ENCODE measurements at regions not wholly inside any gene's neighbourhood (a gene's known extent, or its start where the extent isn't known, plus 50 kb on each side); places are given as distances from the start of the nearest gene placed in this dataset.

DNA sequence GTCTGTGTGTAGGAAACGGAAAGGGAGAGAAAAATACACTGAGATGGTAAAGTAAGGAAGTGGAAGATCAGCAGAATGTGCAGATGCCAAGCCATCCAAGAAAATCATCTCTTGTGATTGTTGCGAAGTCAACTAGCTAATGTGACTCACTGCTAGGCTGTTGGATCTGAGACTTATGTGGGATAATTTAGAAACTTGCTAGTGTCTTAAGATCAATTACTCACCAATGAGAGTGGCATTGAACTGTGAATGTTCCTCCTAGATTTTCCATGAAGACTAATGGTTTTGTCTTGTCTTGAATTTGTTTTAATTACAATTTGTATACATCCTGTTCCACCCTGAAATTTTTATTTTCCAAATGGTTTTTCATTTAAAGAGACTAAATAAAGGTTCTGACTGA is 771.6 kb downstream of the EFNB2 start:
- Histone ChIP-seq H3K23ac (ENCODE audit: low read depth, low read length, poor library complexity) (no peak overlapping the region), H2BK15ac (ENCODE audit: low read length) (no peak overlapping the region), H3K36me3 (replicated peaks in 1 of 2; ENCODE audit: control insufficient read depth in 2 of 2, insufficient read depth in 2 of 2, low read length in 2 of 2) (no peaks in the 10 kb centered on the region), H2AFZ (ENCODE audit: low read length) (no peak overlapping the region), H2BK5ac (ENCODE audit: low read length) (no peak overlapping the region), H3K4me1 (ENCODE audit: control insufficient read depth in 2 of 2, insufficient read depth in 1 of 2, low read depth in 1 of 2, low read length in 2 of 2) (no peaks in the 10 kb centered on the region), H3K79me1 (ENCODE audit: low read depth, low read length) (no peaks in the 10 kb centered on the region), H3K18ac (ENCODE audit: low read length) (no peak overlapping the region), H2BK120ac (ENCODE audit: low read depth, low read length) (no peak overlapping the region), H2BK12ac (ENCODE audit: low read length) (no peak overlapping the region), H3K9me3 (replicated peaks in 1 of 2; ENCODE audit: control insufficient read depth in 2 of 2, insufficient read depth in 1 of 2, low read depth in 1 of 2, low read length in 2 of 2) (no peaks in the 10 kb centered on the region), H4K91ac (ENCODE audit: low read depth, low read length, poor library complexity) (no peak overlapping the region), H3K4me3 (ENCODE audit: low read length in 2 of 2) (no peak overlapping the region), H3K14ac (ENCODE audit: low read length) (no peak overlapping the region), H3K4ac (ENCODE audit: low read length) (no peak overlapping the region), H3K27ac (replicated peaks; ENCODE audit: low read length) (no peak overlapping the region), H4K8ac (ENCODE audit: low read depth, low read length) (no peak overlapping the region), H3K4me2 (ENCODE audit: insufficient read depth, low read length, poor library complexity, severe bottlenecking) (no peak overlapping the region), H3K9ac (ENCODE audit: low read depth, low read length, poor library complexity) (no peak overlapping the region), H2AK5ac (ENCODE audit: low read depth, low read length) (no peak overlapping the region), H3K27me3 (ENCODE audit: control insufficient read depth in 3 of 3, insufficient read depth in 3 of 3, low read depth in 1 of 3, low read length in 3 of 3) (no peaks in the 10 kb centered on the region)
- DNase-seq (ENCODE audit: low spot score): no peak
- no CpG with 5 or more reads among the region's 2 CpGs for WGBS, 2 donors (ENCODE audit: extremely low coverage in 2 of 2, insufficient read length in 2 of 2, insufficient replicate concordance in 1 of 2)

DNA sequence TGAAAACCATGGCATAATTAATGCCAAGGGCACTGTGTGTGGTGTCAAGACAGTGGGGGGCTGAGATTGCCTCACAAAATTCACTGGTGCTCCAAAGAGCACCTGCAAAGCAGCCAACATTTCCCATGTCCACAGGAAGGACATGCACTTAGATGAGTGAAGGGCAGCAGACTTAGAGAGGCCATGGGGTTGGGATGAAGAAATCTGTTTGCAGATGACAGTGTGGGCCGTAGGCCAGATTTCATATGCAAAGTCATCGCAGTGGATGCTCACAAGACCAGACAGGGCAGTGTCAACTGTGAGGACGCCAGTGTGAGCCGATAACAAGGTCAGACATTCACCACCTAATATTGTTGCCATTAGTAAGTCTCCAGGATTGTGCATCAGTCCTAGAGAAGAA is 773.4 kb downstream of the EFNB2 start:
- no peaks in the 10 kb centered on the region for H3K36me3 ChIP-seq (replicated peaks in 1 of 2; ENCODE audit: control insufficient read depth in 2 of 2, insufficient read depth in 2 of 2, low read length in 2 of 2)
- no peak overlapping the region for H3K4ac ChIP-seq (ENCODE audit: low read length)
- no peak overlapping the region for H3K14ac ChIP-seq (ENCODE audit: low read length)
- no peak overlapping the region for H2BK15ac ChIP-seq (ENCODE audit: low read length)
- H3K79me1 ChIP-seq (ENCODE audit: low read depth, low read length): no peaks in the 10 kb centered on the region
- no peak overlapping the region for H3K4me2 ChIP-seq (ENCODE audit: insufficient read depth, low read length, poor library complexity, severe bottlenecking)
- no peaks in the 10 kb centered on the region for H3K27me3 ChIP-seq (ENCODE audit: control insufficient read depth in 3 of 3, insufficient read depth in 3 of 3, low read depth in 1 of 3, low read length in 3 of 3)
- H2BK5ac ChIP-seq (ENCODE audit: low read length): no peak overlapping the region
- no peak overlapping the region for H3K27ac ChIP-seq (replicated peaks; ENCODE audit: low read length)
- H3K4me1 ChIP-seq (ENCODE audit: control insufficient read depth in 2 of 2, insufficient read depth in 1 of 2, low read depth in 1 of 2, low read length in 2 of 2): no peaks in the 10 kb centered on the region
- H3K9ac ChIP-seq (ENCODE audit: low read depth, low read length, poor library complexity): no peak overlapping the region
- no peaks in the 10 kb centered on the region for H3K9me3 ChIP-seq (replicated peaks in 1 of 2; ENCODE audit: control insufficient read depth in 2 of 2, insufficient read depth in 1 of 2, low read depth in 1 of 2, low read length in 2 of 2)
- no peak overlapping the region for H3K4me3 ChIP-seq (ENCODE audit: low read length in 2 of 2)
- no peak overlapping the region for H2BK12ac ChIP-seq (ENCODE audit: low read length)
- H4K8ac ChIP-seq (ENCODE audit: low read depth, low read length): no peak overlapping the region
- WGBS, 2 donors (ENCODE audit: extremely low coverage in 2 of 2, insufficient read length in 2 of 2, insufficient replicate concordance in 1 of 2): no CpG with 5 or more reads among the region's 4 CpGs
- no peak overlapping the region for H3K23ac ChIP-seq (ENCODE audit: low read depth, low read length, poor library complexity)
- no peak overlapping the region for H2BK120ac ChIP-seq (ENCODE audit: low read depth, low read length)
- H4K91ac ChIP-seq (ENCODE audit: low read depth, low read length, poor library complexity): no peak overlapping the region
- no peak overlapping the region for H3K18ac ChIP-seq (ENCODE audit: low read length)
- no peak overlapping the region for H2AFZ ChIP-seq (ENCODE audit: low read length)
- no peak overlapping the region for H2AK5ac ChIP-seq (ENCODE audit: low read depth, low read length)
- no peak for DNase-seq (ENCODE audit: low spot score)

DNA sequence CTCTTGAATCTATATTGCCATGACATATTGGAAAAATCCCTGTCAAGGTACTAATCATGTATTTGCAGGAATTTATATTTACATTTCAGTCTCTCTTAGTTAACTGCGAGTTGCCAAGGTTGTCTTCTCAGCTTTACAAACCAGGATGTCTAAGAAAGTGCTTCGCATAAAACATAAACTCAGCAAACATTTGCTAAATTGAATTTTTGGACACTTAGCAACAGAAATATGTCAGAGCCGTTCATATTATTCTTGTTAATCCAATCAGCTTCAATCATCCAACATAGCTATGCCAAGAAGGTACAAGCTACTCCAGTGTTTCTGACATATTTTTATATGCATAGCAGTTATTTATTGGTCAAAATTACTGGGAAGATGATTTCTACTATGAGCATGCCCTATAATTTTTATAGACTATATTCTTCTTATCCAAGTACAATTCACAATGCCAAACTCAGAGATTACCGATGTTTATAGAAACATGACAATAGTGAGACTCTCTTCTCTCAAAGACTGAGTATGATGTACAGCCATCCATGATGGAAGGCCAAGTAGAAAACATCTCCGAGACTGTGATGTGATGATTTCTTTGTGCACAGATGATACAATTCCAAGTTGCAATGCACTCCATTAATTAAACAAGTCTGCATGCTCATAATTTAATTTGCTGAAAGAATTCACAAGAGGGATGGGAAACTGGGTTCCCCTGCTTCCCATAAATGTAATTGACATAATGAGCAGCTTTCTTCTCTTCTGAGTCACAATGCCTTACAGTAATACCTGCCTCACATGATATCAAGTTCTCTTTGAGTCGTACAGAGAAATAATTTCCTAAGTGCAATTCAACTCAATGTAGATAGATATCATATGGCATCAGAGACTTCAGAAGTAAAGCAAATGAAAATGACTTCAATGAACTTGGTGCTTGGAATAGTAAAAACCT is 776.3 kb downstream of the EFNB2 start:
- Histone ChIP-seq H2BK15ac (ENCODE audit: low read length) (no peak overlapping the region), H3K4me1 (ENCODE audit: control insufficient read depth in 2 of 2, insufficient read depth in 1 of 2, low read depth in 1 of 2, low read length in 2 of 2) (no peaks in the 10 kb centered on the region), H3K9ac (ENCODE audit: low read depth, low read length, poor library complexity) (no peak overlapping the region), H3K14ac (ENCODE audit: low read length) (no peak overlapping the region), H3K23ac (ENCODE audit: low read depth, low read length, poor library complexity) (no peak overlapping the region), H3K36me3 (replicated peaks in 1 of 2; ENCODE audit: control insufficient read depth in 2 of 2, insufficient read depth in 2 of 2, low read length in 2 of 2) (no peaks in the 10 kb centered on the region), H3K4me2 (ENCODE audit: insufficient read depth, low read length, poor library complexity, severe bottlenecking) (no peak overlapping the region), H3K79me1 (ENCODE audit: low read depth, low read length) (no peaks in the 10 kb centered on the region), H3K4me3 (ENCODE audit: low read length in 2 of 2) (no peak overlapping the region), H3K27ac (replicated peaks; ENCODE audit: low read length) (no peak overlapping the region), H2AK5ac (ENCODE audit: low read depth, low read length) (no peak overlapping the region), H2BK12ac (ENCODE audit: low read length) (no peak overlapping the region), H2BK120ac (ENCODE audit: low read depth, low read length) (no peak overlapping the region), H3K9me3 (replicated peaks in 1 of 2; ENCODE audit: control insufficient read depth in 2 of 2, insufficient read depth in 1 of 2, low read depth in 1 of 2, low read length in 2 of 2) (no peaks in the 10 kb centered on the region), H3K27me3 (ENCODE audit: control insufficient read depth in 3 of 3, insufficient read depth in 3 of 3, low read depth in 1 of 3, low read length in 3 of 3) (no peaks in the 10 kb centered on the region), H4K91ac (ENCODE audit: low read depth, low read length, poor library complexity) (no peak overlapping the region), H3K18ac (ENCODE audit: low read length) (no peak overlapping the region), H4K8ac (ENCODE audit: low read depth, low read length) (no peak overlapping the region), H2BK5ac (ENCODE audit: low read length) (no peak overlapping the region), H3K4ac (ENCODE audit: low read length) (no peak overlapping the region), H2AFZ (ENCODE audit: low read length) (no peak overlapping the region)
- no peak for DNase-seq (ENCODE audit: low spot score)
- WGBS, 2 donors (ENCODE audit: extremely low coverage in 2 of 2, insufficient read length in 2 of 2, insufficient replicate concordance in 1 of 2): no CpG with 5 or more reads among the region's 6 CpGs

DNA sequence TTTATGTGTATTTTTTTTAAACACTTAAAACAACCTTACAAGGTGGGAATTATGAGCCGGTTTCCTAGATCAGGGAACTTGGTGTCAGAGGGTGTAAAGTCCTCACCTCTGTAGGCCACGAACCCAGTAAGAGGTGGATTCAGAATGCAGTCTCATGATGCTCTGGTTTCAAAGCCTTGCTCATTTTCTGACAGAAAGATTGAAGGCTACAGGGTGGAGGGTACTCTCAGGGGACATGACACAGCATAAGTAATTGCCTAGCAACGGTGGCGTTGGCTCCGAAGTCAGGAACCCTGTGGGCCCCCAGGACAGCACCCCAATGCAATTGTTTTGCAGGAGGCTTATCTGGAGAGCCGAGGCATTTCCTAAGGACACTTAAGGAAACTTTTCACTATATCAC is 794.7 kb downstream of the EFNB2 start:
- no peak for DNase-seq (ENCODE audit: low spot score)
- Histone ChIP-seq H2BK15ac (ENCODE audit: low read length) (no peak overlapping the region), H3K27me3 (ENCODE audit: control insufficient read depth in 3 of 3, insufficient read depth in 3 of 3, low read depth in 1 of 3, low read length in 3 of 3) (no peaks in the 10 kb centered on the region), H3K4me1 (ENCODE audit: control insufficient read depth in 2 of 2, insufficient read depth in 1 of 2, low read depth in 1 of 2, low read length in 2 of 2) (peaks cover 0 to 3% of the 10 kb centered on the region in 2 donors), H3K14ac (ENCODE audit: low read length) (no peak overlapping the region), H3K9ac (ENCODE audit: low read depth, low read length, poor library complexity) (no peak overlapping the region), H4K8ac (ENCODE audit: low read depth, low read length) (no peak overlapping the region), H2AFZ (ENCODE audit: low read length) (peak overlapping the region; percentile 13), H2BK5ac (ENCODE audit: low read length) (no peak overlapping the region), H2BK120ac (ENCODE audit: low read depth, low read length) (no peak overlapping the region), H4K91ac (ENCODE audit: low read depth, low read length, poor library complexity) (no peak overlapping the region), H3K4me3 (ENCODE audit: low read length in 2 of 2) (no peak overlapping the region), H3K18ac (ENCODE audit: low read length) (no peak overlapping the region), H3K4me2 (ENCODE audit: insufficient read depth, low read length, poor library complexity, severe bottlenecking) (no peak overlapping the region), H2AK5ac (ENCODE audit: low read depth, low read length) (no peak overlapping the region), H2BK12ac (ENCODE audit: low read length) (no peak overlapping the region), H3K27ac (replicated peaks; ENCODE audit: low read length) (no peak overlapping the region), H3K36me3 (replicated peaks in 1 of 2; ENCODE audit: control insufficient read depth in 2 of 2, insufficient read depth in 2 of 2, low read length in 2 of 2) (no peaks in the 10 kb centered on the region), H3K79me1 (ENCODE audit: low read depth, low read length) (no peaks in the 10 kb centered on the region), H3K4ac (ENCODE audit: low read length) (no peak overlapping the region), H3K9me3 (replicated peaks in 1 of 2; ENCODE audit: control insufficient read depth in 2 of 2, insufficient read depth in 1 of 2, low read depth in 1 of 2, low read length in 2 of 2) (no peaks in the 10 kb centered on the region), H3K23ac (ENCODE audit: low read depth, low read length, poor library complexity) (no peak overlapping the region)
- WGBS, 2 donors (ENCODE audit: extremely low coverage in 2 of 2, insufficient read length in 2 of 2, insufficient replicate concordance in 1 of 2): no CpG with 5 or more reads among the region's 6 CpGs

Data from neuronal stem cell (in vitro differentiated cells).